ENCODE measurements at regions not wholly inside any gene's neighbourhood (a gene's known extent, or its start where the extent isn't known, plus 50 kb on each side); places are given as distances from the start of the nearest gene placed in this dataset.
"Not testable (repeated sequence)": the region's sequence is repeated elsewhere in the genome, so short reads cannot be mapped to it uniquely, and the experiment has no call there.

DNA sequence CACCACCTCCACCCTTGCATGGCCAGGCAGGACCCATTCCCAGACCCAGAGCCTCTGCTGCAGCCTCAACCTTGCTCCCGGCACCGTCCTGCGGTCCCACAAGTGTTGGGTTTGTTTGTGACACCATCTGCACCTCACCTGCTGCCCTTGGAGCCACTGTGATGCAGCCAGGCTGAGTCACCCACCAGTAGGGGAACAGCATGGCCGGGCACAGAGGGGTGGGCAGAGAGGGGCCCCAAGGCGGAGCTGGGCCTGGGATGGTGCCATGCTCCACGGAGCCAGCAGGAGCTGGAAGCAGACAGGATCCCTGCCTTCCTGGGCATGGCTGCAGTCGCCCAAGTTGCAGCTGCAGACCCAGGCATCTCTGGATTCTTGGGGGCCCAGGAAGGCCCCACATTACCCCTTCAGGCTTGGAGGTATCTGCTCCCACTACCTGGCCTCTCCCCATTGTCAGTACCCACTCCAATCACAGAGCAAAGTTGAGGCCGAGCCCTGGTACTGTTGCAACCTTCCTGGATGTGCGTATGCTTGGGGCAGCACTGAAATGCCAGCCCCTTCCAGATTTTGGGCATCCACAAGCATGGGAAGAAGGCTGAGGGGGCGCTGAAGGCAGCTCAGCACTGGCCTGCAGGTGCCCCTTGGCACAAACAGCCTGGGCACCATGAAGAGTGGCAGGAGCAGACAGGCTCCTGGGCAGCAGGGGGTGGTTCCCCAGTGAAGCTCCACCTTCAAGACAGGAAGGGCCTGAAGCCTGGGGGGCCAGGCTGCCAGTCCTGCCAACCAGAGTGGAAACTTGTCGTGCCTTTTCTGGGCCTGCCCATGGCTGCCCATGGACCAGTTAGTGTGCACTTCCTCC lies 172.8 kb downstream of the MATN1 start:
- DNase-seq = no peak

DNA sequence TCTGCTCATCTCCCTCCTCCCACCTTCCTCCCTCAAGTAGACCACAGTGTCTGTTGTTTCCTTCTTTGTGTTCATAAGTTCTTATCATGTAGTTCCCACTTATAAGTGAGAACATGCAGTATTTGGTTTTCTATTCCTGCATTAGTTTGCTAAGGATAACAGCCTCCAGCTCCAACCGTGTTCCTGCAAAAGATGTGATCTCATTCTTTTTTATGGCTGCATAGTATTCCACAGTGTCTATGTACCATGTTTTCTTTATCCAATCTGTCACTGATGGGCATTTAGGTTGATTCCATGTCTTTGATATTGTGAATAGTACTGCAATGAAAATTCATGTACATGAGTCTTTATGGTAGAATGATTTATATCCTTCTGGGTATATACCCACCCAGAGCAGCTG lies 173.5 kb downstream of the MATN1 start:
- not testable (repeated sequence) for DNase-seq

DNA sequence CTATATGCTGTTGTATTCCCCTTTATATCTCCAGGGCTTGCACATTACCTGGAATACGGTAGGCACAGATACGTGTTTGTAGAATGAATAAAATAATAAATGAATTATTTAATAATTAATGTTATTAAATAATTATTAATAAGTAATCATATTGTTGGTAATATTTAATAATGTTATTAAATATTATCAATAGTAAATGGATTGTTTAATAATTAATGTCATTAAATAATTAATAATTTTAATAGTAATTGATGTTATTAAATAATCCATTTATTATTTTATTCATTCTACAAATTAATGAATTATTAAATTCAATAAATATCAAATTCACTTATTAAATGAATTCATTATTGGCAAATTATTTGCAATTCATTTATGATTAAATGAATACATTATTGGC lies 175.1 kb downstream of the MATN1 start:
- no peak for DNase-seq

DNA sequence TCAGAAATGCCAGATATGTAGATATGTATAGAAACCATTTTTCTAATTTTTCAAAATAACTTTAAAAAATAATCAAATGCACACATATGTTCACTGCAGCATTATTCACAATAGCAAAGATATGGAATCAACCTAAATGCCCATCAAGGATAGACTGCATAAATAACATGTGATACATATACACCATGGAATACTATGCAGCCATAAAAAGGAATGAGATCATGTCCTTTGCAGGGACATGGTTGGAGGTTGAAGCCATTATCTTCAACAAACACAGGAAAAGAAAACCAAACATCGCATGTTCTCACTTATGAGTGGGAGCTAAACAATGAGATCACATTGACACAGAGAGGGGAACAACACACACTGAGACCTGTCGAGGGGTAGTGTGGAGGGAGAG lies 176.1 kb downstream of the MATN1 start:
- DNase-seq = not testable (repeated sequence)

DNA sequence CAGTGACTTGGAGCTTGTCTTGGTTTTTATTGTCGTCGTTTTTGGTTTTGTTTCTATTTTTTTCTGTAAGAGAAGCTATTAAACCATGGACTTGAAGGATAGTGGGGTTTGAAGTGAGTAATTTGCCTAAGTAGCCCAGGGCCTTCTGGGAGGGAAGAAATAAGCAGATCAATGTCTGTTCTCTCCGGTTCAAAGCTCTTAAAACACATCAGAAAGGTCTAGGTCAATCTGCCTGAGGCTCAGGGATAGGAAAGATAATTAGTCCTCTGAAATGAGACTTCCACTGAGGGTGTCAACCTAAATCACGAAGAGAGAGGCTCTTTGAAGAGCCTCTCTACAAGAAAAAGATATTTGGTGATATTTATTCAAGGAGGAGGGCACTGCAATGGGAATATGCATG lies 178.0 kb downstream of the MATN1 start:
- no peak for DNase-seq

DNA sequence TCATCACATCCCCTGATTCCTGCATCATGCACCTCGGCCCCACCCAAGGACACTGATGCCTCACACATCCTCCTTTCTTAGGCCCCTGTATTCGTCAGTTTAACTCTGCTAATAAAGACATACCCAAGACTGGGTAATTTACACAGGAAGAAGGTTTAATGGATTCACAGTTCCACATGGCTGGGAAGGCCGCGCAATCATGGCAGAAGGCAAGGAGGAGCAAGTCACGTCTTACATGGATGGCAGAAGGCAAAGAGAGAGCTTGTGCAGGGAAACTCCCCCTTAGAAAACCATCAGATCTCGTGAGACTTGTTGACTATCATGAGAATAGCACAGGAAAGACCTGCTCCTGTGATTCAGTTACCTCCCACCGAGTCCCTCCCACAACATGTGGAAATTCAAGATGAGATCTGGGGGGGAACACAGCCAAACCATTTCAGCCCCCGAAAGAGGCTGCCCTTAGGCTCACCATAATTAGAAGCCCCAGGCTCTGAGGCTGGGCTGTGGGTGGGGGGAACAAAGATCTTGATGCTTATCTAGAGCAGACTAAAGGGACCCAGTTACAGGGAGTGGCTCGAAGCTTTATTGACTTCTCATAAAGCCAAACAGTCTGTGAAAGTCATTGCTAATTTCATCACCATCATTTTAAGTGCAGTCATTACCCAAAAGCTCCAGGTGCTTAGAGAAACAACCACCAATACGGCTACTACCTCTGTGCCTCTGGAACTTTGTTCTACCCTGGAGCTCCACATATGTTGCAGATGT lies 181.5 kb downstream of the MATN1 start:
- no peak for DNase-seq

DNA sequence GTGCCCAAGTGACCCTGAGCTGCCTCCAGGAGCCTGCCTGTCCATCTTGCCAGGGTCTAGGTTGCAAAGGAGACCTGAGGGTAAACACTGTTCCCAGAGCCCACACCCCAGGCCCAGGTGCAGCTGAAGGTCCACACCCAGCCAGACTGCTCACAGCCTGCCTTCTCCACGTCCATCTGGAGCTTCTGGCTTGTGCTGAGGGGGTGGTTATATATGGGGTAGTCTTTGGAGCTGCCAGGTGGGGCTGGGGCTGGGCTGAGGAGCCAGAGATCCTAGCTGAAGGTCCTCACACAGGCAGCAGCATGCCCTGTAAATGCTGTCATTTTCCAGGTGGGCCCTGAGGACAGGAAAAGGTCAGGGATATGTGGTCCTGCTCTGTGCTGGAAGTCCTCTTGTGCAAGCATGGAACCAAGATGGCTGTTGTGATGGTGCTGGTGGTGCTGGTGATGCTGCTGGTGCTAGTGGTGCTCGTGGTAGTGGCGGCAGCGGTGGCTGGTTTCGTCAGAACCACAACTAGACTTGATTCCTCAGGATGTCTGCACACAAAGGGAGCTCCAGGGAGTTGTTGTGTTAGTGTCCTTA lies 182.7 kb downstream of the MATN1 start:
- no peak for DNase-seq

DNA sequence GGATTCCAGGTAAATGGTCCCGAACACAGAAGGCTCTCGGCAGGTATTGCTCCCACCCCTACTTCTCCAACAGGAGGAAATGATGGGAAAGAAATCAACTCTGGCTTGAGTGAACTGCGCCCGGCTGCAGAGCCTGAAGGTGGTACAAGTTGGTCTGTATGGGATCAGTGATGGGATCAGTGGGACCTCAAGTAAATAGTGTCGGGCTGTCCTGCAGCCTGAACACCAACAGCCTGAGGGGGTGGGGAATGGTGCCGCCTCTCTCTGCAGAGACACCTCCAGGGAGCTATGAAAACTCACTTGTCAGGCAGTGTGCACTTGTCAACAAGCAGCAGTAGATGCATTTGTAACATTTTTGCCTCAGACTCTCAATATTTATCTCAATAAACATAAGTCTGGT lies 183.5 kb downstream of the MATN1 start:
- DNase-seq = no peak

DNA sequence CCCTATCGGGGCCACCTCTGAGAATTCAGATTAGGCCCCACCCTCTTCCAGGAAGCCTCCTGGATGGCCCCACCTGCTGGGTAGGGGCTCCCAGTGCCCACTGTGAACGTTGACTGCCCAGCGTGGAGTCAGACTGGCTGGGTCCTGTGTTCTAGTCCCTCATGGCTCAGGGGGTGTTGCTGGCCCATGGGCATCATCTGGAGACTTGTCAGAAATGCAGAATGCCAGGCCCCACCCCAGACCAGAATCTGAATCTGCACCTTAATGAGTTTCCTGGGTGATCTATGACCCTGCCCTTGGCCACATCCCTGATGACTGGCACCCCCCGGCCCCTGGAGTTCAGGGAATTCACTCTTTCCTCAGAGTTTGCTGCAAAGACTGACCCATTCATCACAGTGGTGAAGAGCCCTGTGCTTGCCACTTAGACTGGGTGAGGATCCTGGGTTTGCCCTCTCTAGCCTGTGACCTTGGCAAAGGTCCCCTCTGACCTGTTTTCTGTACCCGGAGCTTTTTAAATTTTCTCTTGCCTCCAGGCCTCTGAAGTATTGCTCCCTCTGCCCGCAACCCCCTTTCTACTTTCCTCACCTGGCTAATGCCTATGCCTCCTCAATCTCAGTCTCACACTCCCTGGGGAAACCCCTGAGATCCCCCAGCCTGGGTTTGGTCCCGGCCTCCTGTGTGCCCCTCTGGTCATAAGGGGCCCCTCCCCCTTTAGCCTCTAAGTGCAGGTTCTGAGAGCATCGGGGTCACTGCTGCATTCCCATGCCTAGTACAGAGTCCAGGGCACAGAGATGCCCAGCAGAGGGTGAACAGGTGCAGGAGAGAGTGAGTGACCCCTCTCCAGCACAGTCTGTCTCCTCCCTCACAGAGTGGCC lies 184.2 kb downstream of the MATN1 start:
- DNase-seq = no peak

DNA sequence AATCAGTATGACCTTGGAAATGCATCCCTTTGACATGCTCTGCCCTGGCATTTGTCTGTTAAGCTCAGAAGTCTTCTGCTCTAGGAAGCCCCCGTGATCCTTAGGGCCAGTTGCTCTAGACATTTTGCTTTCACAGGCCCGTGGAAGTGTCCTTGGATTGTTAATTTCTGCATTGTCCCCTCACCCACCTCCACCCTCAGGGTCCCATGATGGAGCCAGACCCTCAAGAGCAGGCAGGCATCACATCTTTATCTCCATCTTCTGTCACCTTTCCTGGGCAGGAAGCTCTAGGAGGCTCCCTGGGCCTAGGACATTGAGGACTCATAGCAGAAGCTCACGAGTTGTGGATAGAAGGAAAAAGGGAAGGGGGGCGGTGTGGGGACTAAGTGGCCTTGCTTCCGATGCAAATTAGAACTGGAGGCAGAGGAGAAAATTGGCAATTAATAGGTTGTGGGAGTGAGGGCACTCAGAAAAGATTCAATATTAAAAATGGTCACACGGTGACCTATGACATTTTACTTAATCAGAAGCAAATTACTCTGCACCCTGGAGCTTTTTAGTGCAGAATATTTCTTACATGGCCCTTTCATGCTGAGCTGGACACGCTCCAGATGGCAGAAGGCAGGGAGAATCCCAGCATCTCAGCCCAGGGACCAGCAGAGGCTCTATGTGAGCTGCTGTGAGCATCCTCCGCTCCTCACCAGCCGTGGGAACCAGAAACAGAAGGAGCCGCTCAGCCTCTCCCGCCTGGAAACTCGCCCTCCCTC lies 185.0 kb downstream of the MATN1 start:
- DNase-seq = no peak

DNA sequence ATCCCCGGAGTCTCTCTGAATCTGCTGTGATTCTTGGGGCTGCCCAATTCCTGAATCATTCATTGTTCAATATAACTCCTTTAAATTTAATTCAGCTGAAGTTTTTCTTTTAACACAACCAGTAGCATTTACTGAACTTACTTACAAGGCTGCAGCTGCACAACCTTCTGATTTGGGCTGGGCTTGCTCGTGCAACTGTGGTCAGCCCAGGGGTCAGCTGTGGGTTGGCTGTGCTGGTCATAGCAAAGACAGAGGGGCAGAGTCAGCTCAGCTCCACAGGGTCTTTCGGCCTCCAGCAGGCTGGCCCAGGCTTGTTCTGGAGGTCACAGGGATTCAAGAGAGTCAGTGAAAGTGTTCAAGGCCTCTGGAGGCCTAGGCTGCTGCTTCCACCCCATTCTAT lies 186.1 kb downstream of the MATN1 start:
- DNase-seq = no peak

DNA sequence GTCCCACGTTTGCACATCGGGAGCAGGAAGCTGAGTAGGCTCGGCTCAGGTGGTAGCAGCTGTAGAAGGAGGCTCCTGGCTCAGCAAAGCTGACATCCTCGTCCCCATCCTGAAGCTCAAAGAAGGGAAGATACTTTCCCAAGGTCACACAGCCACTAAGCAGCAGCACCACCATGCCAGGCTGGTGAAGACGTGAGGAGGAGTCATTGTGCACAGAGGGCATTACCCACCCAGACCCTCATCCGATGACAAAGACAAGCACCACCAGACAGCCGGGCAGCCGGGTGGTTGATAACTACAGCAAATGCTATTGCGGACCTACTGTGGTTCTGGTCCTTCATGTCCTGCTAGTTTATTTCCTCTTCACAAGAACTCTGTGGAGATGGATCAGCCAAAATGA lies 186.9 kb downstream of the MATN1 start:
- DNase-seq = no peak

DNA sequence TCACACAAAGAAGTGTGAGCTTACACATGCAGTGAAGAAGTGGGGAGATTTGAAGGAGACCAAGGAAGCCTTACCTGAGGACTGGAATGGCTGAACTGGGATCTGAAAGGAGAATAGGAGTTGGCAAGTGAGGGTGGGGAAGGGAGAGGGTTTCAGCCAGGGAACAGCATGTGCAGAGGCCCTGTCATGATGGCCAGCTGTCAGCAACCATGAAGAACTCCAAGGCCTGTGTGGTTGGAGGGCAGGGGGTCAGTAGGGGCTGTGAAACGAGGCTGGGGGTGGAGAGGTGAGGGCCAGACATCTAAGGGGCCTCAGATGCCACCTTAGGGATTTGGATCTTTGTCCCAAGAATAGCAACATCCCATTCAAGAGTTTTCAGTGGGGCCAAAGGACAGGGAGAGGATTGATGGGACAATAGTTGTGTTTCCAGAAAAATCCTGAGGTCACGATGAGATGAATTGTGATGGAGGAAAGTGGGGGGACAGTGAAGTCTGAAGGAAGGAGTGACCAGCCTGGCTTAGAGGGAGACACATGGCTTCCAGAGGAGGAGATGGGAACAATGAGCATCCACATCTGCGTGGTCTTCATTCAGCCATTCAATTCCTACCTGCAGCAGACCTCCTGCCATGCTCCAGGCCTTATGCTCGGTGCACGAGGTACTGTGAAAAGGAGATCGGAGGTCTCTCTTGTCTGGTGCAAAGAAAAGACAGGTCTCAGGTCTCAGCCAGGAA lies 187.6 kb downstream of the MATN1 start:
- DNase-seq = no peak

DNA sequence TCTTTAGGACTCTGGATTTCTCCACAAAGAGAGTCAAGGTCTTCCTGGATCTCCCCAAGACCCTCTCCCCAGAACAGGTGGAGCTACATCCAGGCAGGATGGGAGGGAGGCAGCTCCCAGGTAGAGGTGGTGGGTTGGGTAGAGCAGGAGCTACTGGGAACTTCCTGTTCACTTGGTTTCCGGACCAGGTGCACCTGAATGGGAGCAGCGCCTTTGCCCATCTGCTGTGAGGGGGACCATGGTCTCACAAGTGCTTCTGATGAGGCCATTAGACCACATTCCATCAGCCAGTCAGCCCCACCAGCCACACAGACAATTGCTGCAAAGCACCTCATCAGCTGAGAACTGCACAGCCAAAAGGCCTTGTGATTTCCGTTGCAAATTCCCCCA lies 188.8 kb downstream of the MATN1 start:
- no peak for DNase-seq

DNA sequence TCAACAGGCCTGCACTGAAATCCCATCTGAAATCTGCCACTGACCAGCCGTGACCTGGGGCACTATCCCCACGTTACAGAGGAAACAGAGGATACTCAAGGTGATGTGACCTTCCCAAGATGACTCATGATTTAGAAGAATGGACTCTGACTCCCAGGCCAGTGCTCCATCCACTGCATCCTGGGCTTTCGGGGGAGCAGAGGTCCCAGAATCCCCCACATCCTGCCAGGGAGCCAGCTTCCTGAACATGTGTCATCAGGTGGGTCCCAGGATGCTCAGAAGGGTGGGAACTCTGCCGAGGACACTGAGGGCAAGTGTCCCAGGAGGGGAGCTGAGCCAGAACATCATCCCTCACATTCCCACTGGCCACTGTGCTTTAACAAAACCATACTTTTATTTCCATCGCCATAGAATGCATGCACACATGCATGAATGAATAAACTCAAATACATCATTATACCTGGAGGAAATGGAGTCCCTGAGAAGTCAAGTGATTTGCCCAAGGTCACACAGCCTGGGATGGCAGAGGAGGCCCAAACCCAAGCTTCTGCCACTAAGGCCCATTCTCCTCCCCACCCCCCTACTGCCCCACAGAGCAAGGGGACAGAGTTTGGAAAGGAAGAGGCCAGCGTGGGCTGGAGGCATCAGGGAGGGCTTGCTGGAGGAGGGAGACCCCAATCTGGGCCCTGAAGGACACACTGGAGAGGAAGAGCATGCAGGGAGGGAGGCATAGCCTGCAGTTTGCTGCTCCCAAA lies 189.4 kb downstream of the MATN1 start:
- DNase-seq = no peak

DNA sequence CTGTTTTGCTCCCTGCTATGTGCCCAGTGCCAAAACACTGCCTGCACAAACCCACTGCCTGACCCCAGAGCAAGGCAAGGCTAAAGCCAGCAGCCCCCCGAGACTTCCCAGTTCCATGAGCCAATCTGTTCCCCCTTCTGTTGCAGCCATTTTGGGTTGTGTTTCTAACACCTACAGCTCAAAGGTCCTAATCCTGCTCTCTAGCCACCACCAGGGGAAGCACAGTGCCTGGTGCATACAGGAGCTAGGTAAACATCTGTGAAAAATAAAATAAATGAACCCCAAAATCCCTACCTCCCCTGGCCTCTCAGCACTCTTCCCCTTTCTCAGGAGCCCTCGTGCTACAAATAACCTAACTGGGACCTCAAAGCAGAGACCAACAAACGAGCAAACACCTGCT lies 190.2 kb downstream of the MATN1 start:
- DNase-seq = no peak

DNA sequence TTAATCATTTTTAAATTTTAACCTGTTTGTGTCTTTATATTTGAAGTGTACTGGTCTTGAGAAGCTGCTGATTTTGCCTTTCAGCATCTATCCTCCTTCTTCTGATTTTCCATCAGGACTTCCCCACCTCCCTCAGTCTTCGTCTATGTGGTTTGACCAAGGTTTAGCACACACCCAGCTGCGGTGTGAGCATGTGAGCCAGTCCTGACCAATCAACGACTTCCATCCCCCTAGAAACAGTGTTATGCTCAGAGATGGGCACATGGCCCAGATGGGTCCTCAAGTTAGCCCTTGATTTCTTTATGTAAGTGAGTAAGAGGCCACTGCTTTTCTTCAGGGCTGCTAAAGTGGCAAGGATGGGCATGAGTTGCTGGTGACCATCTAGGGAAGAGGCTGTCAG lies 190.8 kb downstream of the MATN1 start:
- DNase-seq = no peak

DNA sequence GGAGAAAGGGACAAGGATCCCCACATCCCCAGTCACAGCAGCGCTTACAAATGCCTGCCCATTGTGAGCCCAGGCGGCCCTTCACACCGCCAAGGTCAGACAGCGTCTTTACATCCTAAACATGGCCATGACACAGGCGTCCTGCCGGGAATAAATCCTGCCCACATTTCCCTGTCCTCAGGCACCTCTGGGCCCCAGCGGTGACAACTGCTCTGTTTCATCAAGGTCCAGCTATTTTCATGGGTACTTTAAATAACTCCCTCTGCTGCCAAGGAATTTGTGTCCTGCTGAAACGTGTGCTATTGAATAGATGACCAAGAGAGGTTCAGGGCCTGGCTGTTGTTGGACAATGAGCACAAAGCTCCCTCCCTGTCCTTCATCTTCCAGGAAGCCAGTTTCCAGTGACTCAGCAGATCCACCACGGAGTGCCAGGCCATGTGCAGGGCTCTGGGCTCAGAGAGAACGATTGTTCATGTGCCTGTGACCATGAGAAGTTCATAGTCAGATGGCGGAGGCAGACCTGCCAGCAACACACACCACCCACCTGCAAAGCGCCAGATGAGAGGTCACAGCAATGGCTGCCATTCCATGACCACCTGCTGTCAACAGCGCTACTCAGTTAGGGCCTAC lies 195.8 kb downstream of the MATN1 start:
- DNase-seq = no peak

DNA sequence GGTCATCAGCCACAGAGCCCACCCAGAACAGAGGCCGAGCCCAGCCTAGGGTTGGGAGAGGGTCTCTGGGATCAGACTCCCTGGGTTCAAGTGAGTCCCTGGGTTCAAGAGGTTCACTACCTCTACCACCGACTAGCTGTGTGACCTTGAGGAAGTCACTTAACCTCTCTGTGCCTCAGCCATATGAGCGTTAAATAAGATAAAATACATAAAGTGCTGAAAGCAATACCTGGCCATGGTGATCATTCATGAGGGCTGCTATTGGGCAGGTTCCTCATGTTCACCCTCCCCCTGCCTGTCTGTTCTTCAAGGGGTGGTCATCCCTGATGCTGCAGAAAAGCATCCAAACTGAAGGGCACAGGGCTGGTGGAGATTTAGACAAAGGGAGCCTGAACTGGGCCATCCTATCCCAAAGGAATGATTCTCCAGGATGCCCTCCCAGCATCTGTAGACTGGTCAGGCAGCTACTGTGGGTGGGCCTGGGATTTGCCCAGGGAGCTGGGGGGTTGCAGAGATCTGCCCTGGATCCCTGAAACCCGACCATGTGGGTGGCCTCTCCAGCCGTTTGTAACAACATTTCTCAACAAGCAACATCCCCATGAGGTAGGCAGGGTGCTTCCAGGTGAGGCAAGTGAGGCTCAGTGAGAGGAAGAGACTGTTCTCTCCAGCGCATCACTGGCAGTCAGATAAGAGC lies 196.6 kb downstream of the MATN1 start:
- no peak for DNase-seq
